HG03103 (cell line): ENCODE measurements at regions not wholly inside any gene's neighbourhood (a gene's known extent, or its start where the extent isn't known, plus 50 kb on each side); places are given as distances from the start of the nearest gene placed in this dataset.
A peak's percentile ranks its signal among the peaks of the same experiment; 100 is the strongest.
"Not testable (repeated sequence)": the region's sequence is repeated elsewhere in the genome, so short reads cannot be mapped to it uniquely, and the experiment has no call there.

ENCODE experiments used
- ATAC-seq: cut with Tn5 transposase; IDR thresholded peaks from one replicate; pipeline ENCODE4 v1.9.1; 2021; ENCODE audit warnings: low read depth; ENCODE audit not compliant: unreplicated experiment

GRCh38 chr1:166488327-166488726, 321.5 kb upstream of the FAM78B start:
- ATAC-seq = no peak

- ATAC-seq = no peak
Measured at GRCh38 chr1:166489356-166489669, 322.5 kb upstream of the FAM78B start.

GRCh38 chr1:166489670-166490436, 323.1 kb upstream of the FAM78B start:
- ATAC-seq = peak; percentile 77

GRCh38 chr1:166490437-166490991, 323.7 kb upstream of the FAM78B start:
- ATAC-seq = no peak

GRCh38 chr1:166493765-166494164, 327.0 kb upstream of the FAM78B start:
- ATAC-seq = not testable (repeated sequence)

GRCh38 chr1:166507347-166507746, 331.9 kb upstream of the POGK start:
- no peak for ATAC-seq

GRCh38 chr1:166511761-166512160, 327.5 kb upstream of the POGK start:
- ATAC-seq = no peak

GRCh38 chr1:166514067-166514466, 325.2 kb upstream of the POGK start:
- ATAC-seq = no peak

- ATAC-seq = no peak
Measured at GRCh38 chr1:166527752-166528151, 311.5 kb upstream of the POGK start.

GRCh38 chr1:166538646-166539045, 300.6 kb upstream of the POGK start:
- no peak for ATAC-seq

- no peak for ATAC-seq
Measured at GRCh38 chr1:166544036-166544435, 295.2 kb upstream of the POGK start.

GRCh38 chr1:166544561-166544960, 294.7 kb upstream of the POGK start:
- no peak for ATAC-seq

GRCh38 chr1:166552706-166553105, 286.6 kb upstream of the POGK start:
- ATAC-seq = no peak

- no peak for ATAC-seq
Measured at GRCh38 chr1:166570954-166571353, 268.3 kb upstream of the POGK start.

- ATAC-seq = no peak
Measured at GRCh38 chr1:166573199-166573598, 266.1 kb upstream of the POGK start.

GRCh38 chr1:166579557-166580501, 259.4 kb upstream of the POGK start:
- no peak for ATAC-seq

- no peak for ATAC-seq
Measured at GRCh38 chr1:166588741-166589140, 250.5 kb upstream of the POGK start.

GRCh38 chr1:166590161-166590560, 249.1 kb upstream of the POGK start:
- ATAC-seq = no peak

- ATAC-seq = no peak
Measured at GRCh38 chr1:166594646-166595045, 244.6 kb upstream of the POGK start.

GRCh38 chr1:166597516-166597915, 241.8 kb upstream of the POGK start:
- no peak for ATAC-seq

GRCh38 chr1:166600574-166600973, 238.7 kb upstream of the POGK start:
- no peak for ATAC-seq
